ENCODE measurements at regions not wholly inside any gene's neighbourhood (a gene's known extent, or its start where the extent isn't known, plus 50 kb on each side); places are given as distances from the start of the nearest gene placed in this dataset.

DNA sequence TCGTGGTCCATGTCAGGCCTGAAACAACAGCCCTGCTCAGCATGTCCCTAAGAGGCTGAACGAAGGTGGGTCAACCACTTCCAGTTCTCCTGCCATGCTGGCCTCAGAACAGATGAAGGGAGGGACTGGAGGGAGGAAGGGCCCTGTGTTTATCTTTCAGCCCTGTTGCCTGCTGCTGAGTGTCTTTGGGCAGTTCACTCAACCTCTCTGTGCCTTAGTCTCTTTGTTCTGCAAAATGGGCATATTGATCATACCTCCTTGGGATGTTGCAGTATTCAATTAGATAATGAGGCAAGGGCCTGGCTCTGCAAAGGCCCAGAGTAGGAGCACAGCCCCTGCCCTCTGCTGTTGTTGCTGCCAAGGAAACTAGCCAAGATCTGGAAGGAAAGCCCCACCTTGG lies 207.5 kb downstream of the MN1 start:
- Histone ChIP-seq H3K27me3 (ENCODE audit: insufficient read depth, low read length) (no peaks in the 10 kb centered on the region; the same call in 1 of the 2 replicates), H2BK120ac (ENCODE audit: low read depth, low read length, poor library complexity, severe bottlenecking) (no peak overlapping the region), H4K5ac (ENCODE audit: insufficient read length, low read depth, low read length) (no peak overlapping the region), H3K79me1 (ENCODE audit: insufficient read depth, low read depth, low read length, poor library complexity, severe bottlenecking) (no peaks in the 10 kb centered on the region), H3K9ac (ENCODE audit: extremely low read depth, insufficient read length, low read length) (no peak overlapping the region), H3K4ac (ENCODE audit: low read depth, low read length) (no peak overlapping the region), H2AFZ (ENCODE audit: low read length) (no peak overlapping the region), H4K91ac (ENCODE audit: insufficient read length, low read depth, low read length) (no peak overlapping the region), H2AK5ac (ENCODE audit: insufficient read length, low read length) (no peak overlapping the region), H2BK12ac (ENCODE audit: insufficient read length, low read depth, low read length) (no peak overlapping the region), H2BK5ac (ENCODE audit: insufficient read length, low read length) (no peak overlapping the region), H4K8ac (replicated peaks; ENCODE audit: insufficient read length, low read depth, low read length) (no peak overlapping the region), H3K23ac (ENCODE audit: insufficient read length, low read depth, low read length) (no peak overlapping the region), H2BK15ac (ENCODE audit: low read depth, low read length) (no peak overlapping the region), H4K20me1 (ENCODE audit: control insufficient read depth, insufficient read depth, insufficient read length) (no peaks in the 10 kb centered on the region), H3K56ac (ENCODE audit: insufficient read length, low read depth, low read length) (no peak overlapping the region), H3T11ph (ENCODE audit: low read length) (no peak overlapping the region), H3K18ac (ENCODE audit: insufficient read length, low read depth, low read length) (no peak overlapping the region), H2BK20ac (ENCODE audit: low read depth, low read length, poor library complexity, severe bottlenecking) (no peak overlapping the region), H3K27ac (ENCODE audit: insufficient read length, low read depth, low read length) (no peak overlapping the region), H3K4me2 (ENCODE audit: insufficient read depth, insufficient read length, low read length) (no peak overlapping the region), H3K79me2 (ENCODE audit: insufficient read depth, low read length) (no peaks in the 10 kb centered on the region), H3K23me2 (ENCODE audit: insufficient read length, low read depth, low read length, poor library complexity, severe bottlenecking) (no peaks in the 10 kb centered on the region), H3K4me1 (ENCODE audit: insufficient read depth, low read length) (no peaks in the 10 kb centered on the region), H3K9me3 (ENCODE audit: control insufficient read depth, low read depth, low read length) (no peaks in the 10 kb centered on the region), H3K14ac (ENCODE audit: insufficient read depth, low read length) (no peak overlapping the region; the same call in 1 of the 2 replicates)
- Mint-ChIP-seq H3K27ac (no peak overlapping the region), H3K4me3 (no peak overlapping the region), H3K27me3 (ENCODE audit: low read depth) (peaks cover 3% of the 10 kb centered on the region), H3K36me3 (ENCODE audit: insufficient read depth in 1 of 3, low read depth in 3 of 3) (no peaks in the 10 kb centered on the region), H3K9me3 (no peaks in the 10 kb centered on the region), H3K4me1 (peaks cover 0 to 5% of the 10 kb centered on the region in 2 experiments; a peak in 1 of 4 replicates)
- TF ChIP-seq CTCF (conservative IDR thresholded peaks at IDR 0.05): no peak
- DNase-seq: no peak
- no CpG with 5 or more reads among the region's 2 CpGs for WGBS (ENCODE audit: extremely low coverage, insufficient read length, low lambda C conversion rate)
